SK-N-SH treated with all-trans-retinoic acid at 6 μM for 48 hours (cell line): ENCODE measurements at regions not wholly inside any gene's neighbourhood (a gene's known extent, or its start where the extent isn't known, plus 50 kb on each side); places are given as distances from the start of the nearest gene placed in this dataset.
A peak's percentile ranks its signal among the peaks of the same experiment; 100 is the strongest.

Source experiments
- ATAC-seq: fragments of 200-7000 bp; cut with Tn5 transposase; 3 replicates; pipeline ENCODE4 v1.9.1; 2020; ENCODE audit warnings: mild to moderate bottlenecking, moderate library complexity
- ARNTL ChIP-seq: fragments of 450-650 bp; formaldehyde crosslinking; IDR thresholded peaks from 2 replicates; pipeline ENCODE4 v1.5.0; 2020; ENCODE audit warnings: low read depth, mild to moderate bottlenecking, moderate library complexity, borderline replicate concordance
- BACH2 ChIP-seq: fragments of 250-450 bp; sonication (Bioruptor Pico); IDR thresholded peaks from 2 replicates; pipeline ENCODE4 v1.9.0; 2021; ENCODE audit warnings: mild to moderate bottlenecking, borderline replicate concordance
- CREB5 ChIP-seq: fragments of 250-450 bp; sonication (Bioruptor Pico); IDR thresholded peaks from 2 replicates; pipeline ENCODE4 v1.5.1; 2020; ENCODE audit warnings: low read depth, mild to moderate bottlenecking, moderate library complexity
- CSDC2 ChIP-seq: fragments of 250-450 bp; sonication (Bioruptor Pico); IDR thresholded peaks from 2 replicates; pipeline ENCODE4 v1.5.0; 2020; ENCODE audit warnings: mild to moderate bottlenecking, moderate library complexity
- CSRNP3 ChIP-seq: fragments of 250-450 bp; sonication (Bioruptor Pico); IDR thresholded peaks from 2 replicates; pipeline ENCODE4 v1.5.1; 2021; ENCODE audit warnings: mild to moderate bottlenecking, moderate library complexity
- GLIS3 ChIP-seq: fragments of 250-450 bp; sonication (Bioruptor Pico); IDR thresholded peaks from 2 replicates; pipeline ENCODE4 v1.5.0; 2020; ENCODE audit warnings: mild to moderate bottlenecking, moderate library complexity
- ISL1 ChIP-seq: fragments of 250-450 bp; sonication (Bioruptor Pico); IDR thresholded peaks from 2 replicates; pipeline ENCODE4 v2.1.2; 2022; ENCODE audit warnings: mild to moderate bottlenecking, moderate library complexity
- PATZ1 ChIP-seq: fragments of 250-450 bp; sonication (Bioruptor Pico); IDR thresholded peaks from 2 replicates; pipeline ENCODE4 v1.8.0; 2020; ENCODE audit warnings: mild to moderate bottlenecking, moderate library complexity, borderline replicate concordance
- POU6F1 ChIP-seq: fragments of 250-450 bp; sonication (Bioruptor Pico); IDR thresholded peaks from 2 replicates; pipeline ENCODE4 v1.8.0; 2021; ENCODE audit warnings: low read depth, mild to moderate bottlenecking, moderate library complexity, borderline replicate concordance
- PPARA ChIP-seq: fragments of 250-450 bp; sonication (Bioruptor Pico); IDR thresholded peaks from 2 replicates; pipeline ENCODE4 v1.5.0; 2020; ENCODE audit warnings: mild to moderate bottlenecking, borderline replicate concordance
- RARB ChIP-seq: fragments of 250-450 bp; sonication (Bioruptor Pico); IDR thresholded peaks from 2 replicates; pipeline ENCODE4 v1.8.0; 2021; ENCODE audit warnings: mild to moderate bottlenecking, moderate library complexity
- SNAI2 ChIP-seq: fragments of 250-450 bp; sonication (Bioruptor Pico); IDR thresholded peaks from 2 replicates; pipeline ENCODE4 v1.5.0; 2020; ENCODE audit warnings: mild to moderate bottlenecking, moderate library complexity
- TCF4 ChIP-seq: fragments of 250-450 bp; sonication (Bioruptor Pico); IDR thresholded peaks from 2 replicates; pipeline ENCODE4 v1.8.0; 2021; ENCODE audit warnings: mild to moderate bottlenecking, moderate library complexity, borderline replicate concordance
- ZC3H10 ChIP-seq: fragments of 250-450 bp; sonication (Bioruptor Pico); IDR thresholded peaks from 2 replicates; pipeline ENCODE4 v1.5.1; 2021; ENCODE audit warnings: mild to moderate bottlenecking, moderate library complexity
- ZFP3 ChIP-seq: fragments of 250-450 bp; sonication (Bioruptor Pico); IDR thresholded peaks from 2 replicates; pipeline ENCODE4 v1.5.0; 2020; ENCODE audit warnings: mild to moderate bottlenecking, moderate library complexity
- ZNF565 ChIP-seq: fragments of 450-650 bp; formaldehyde crosslinking; conservative IDR thresholded peaks from 2 replicates; pipeline ENCODE4 v1.5.0; 2020; ENCODE audit warnings: low read depth, mild to moderate bottlenecking, moderate library complexity
- ZNF70 ChIP-seq: fragments of 450-650 bp; formaldehyde crosslinking; IDR thresholded peaks from 2 replicates; pipeline ENCODE4 v1.5.0; 2020; ENCODE audit warnings: mild to moderate bottlenecking, moderate library complexity
- ZNF8 ChIP-seq: fragments of 450-650 bp; formaldehyde crosslinking; IDR thresholded peaks from 2 replicates; pipeline ENCODE4 v1.5.0; 2020; ENCODE audit warnings: mild to moderate bottlenecking, moderate library complexity

- TF ChIP-seq ZC3H10 (CRISPR knock-in tag) (no peak), CREB5 (CRISPR knock-in tag) (no peak), ZNF8 (CRISPR knock-in tag) (no peak), ZFP3 (no peak), POU6F1 (CRISPR knock-in tag) (no peak), ARNTL (CRISPR knock-in tag) (no peak), SNAI2 (CRISPR knock-in tag) (no peak), BACH2 (CRISPR knock-in tag) (no peak), TCF4 (CRISPR knock-in tag) (no peak), ZNF565 (CRISPR knock-in tag) (no peak)
- peak; percentile 58; the same call in 2 of the 3 replicates for ATAC-seq
Observed at GRCh38 chr10:4596951-4597350, 229.1 kb upstream of the AKR1E2 start.

GRCh38 chr10:4595719-4596319 lies 230.2 kb upstream of the AKR1E2 start:
- TF ChIP-seq PATZ1 (CRISPR knock-in tag) (no peak), ISL1 (CRISPR knock-in tag) (peak; percentile 77)
- ATAC-seq, result no peak

- no peak for ATAC-seq
- TF ChIP-seq PPARA (CRISPR knock-in tag), result no peak
- no peak for TF ChIP-seq ZNF70 (CRISPR knock-in tag)
- TF ChIP-seq ZC3H10 (CRISPR knock-in tag), result no peak
- no peak for TF ChIP-seq GLIS3
- TF ChIP-seq ZNF8 (CRISPR knock-in tag), result no peak
- TF ChIP-seq CSDC2 (CRISPR knock-in tag), result no peak
- no peak for TF ChIP-seq RARB (CRISPR knock-in tag)
- TF ChIP-seq POU6F1 (CRISPR knock-in tag), result no peak
- no peak for TF ChIP-seq ZNF565 (CRISPR knock-in tag)
- no peak for TF ChIP-seq TCF4 (CRISPR knock-in tag)
- TF ChIP-seq PATZ1 (CRISPR knock-in tag), result no peak
- TF ChIP-seq ARNTL (CRISPR knock-in tag), result no peak
- no peak for TF ChIP-seq ISL1 (CRISPR knock-in tag)
- no peak for TF ChIP-seq SNAI2 (CRISPR knock-in tag)
Observed at GRCh38 chr10:4590807-4591206, 235.2 kb upstream of the AKR1E2 start.

GRCh38 chr10:4588824-4589223 lies 237.2 kb upstream of the AKR1E2 start:
- peak; percentile 61 for ATAC-seq
- no peak for TF ChIP-seq RARB (CRISPR knock-in tag)
- TF ChIP-seq ZNF565 (CRISPR knock-in tag), result no peak
- TF ChIP-seq CSRNP3 (CRISPR knock-in tag), result no peak
